ENCODE measurements at regions not wholly inside any gene's neighbourhood (a gene's known extent, or its start where the extent isn't known, plus 50 kb on each side); places are given as distances from the start of the nearest gene placed in this dataset.
"Not testable (repeated sequence)": the region's sequence is repeated elsewhere in the genome, so short reads cannot be mapped to it uniquely, and the experiment has no call there.

- DNase-seq: no peak
These were observed 88.1 kb downstream of the POSTN start for GRCh38 chr13:37510441-37510840.

- DNase-seq: no peak
These were observed 93.0 kb downstream of the POSTN start for GRCh38 chr13:37505531-37505930.

- DNase-seq: no peak
These were observed 94.3 kb downstream of the POSTN start for GRCh38 chr13:37504251-37504650.

GRCh38 chr13:37503287-37503686, 95.3 kb downstream of the POSTN start:
- DNase-seq: no peak

GRCh38 chr13:37502303-37502993, 96.1 kb downstream of the POSTN start:
- DNase-seq: not testable (repeated sequence)

GRCh38 chr13:37501187-37501586, 97.4 kb downstream of the POSTN start:
- DNase-seq: no peak

GRCh38 chr13:37495046-37495445, 103.5 kb downstream of the POSTN start:
- DNase-seq: no peak

GRCh38 chr13:37493775-37494174, 104.8 kb downstream of the POSTN start:
- DNase-seq: no peak

- no peak for DNase-seq
These were observed 105.6 kb downstream of the POSTN start for GRCh38 chr13:37492741-37493514.

GRCh38 chr13:37492075-37492474, 106.5 kb downstream of the POSTN start:
- DNase-seq: no peak

- no peak for DNase-seq
These were observed 106.9 kb downstream of the POSTN start for GRCh38 chr13:37491661-37492060.

- DNase-seq: no peak
These were observed 108.3 kb downstream of the POSTN start for GRCh38 chr13:37490176-37490779.

GRCh38 chr13:37488726-37489125, 109.8 kb downstream of the POSTN start:
- DNase-seq: no peak

GRCh38 chr13:37486171-37486681, 112.3 kb downstream of the POSTN start:
- no peak for DNase-seq

- DNase-seq: no peak
These were observed 112.8 kb downstream of the POSTN start for GRCh38 chr13:37485756-37486155.

- no peak for DNase-seq
These were observed 114.5 kb downstream of the POSTN start for GRCh38 chr13:37484056-37484455.

GRCh38 chr13:37482331-37482730, 116.2 kb downstream of the POSTN start:
- DNase-seq: no peak

GRCh38 chr13:37481885-37482227, 116.7 kb downstream of the POSTN start:
- DNase-seq: no peak

GRCh38 chr13:37481011-37481884, 117.3 kb downstream of the POSTN start:
- peak; percentile 22 for DNase-seq

- DNase-seq: no peak
These were observed 118.7 kb downstream of the POSTN start for GRCh38 chr13:37479916-37480315.

GRCh38 chr13:37476874-37477273, 121.7 kb downstream of the POSTN start:
- DNase-seq: no peak

GRCh38 chr13:37475966-37476365, 122.6 kb downstream of the POSTN start:
- DNase-seq: no peak

- DNase-seq: no peak
These were observed 123.4 kb downstream of the POSTN start for GRCh38 chr13:37475151-37475550.
